ENCODE measurements at regions not wholly inside any gene's neighbourhood (a gene's known extent, or its start where the extent isn't known, plus 50 kb on each side); places are given as distances from the start of the nearest gene placed in this dataset.

GRCh38 chr1:34671887-34672286, 83.0 kb upstream of the GJB5 start:
- no peak overlapping the region for H3K4me3 ChIP-seq
- FAIRE-seq (no peak), ATAC-seq (no peak), DNase-seq (ENCODE audit: extremely low read depth in 1 of 4, low spot score in 3 of 4) (no peak)
- in situ Hi-C loops (cut with MboI) (no loop called here), intact Hi-C loops (cut with micrococcal nuclease) (no loop called here)
- H4K20me1 ChIP-seq (replicated peaks; ENCODE audit: control insufficient read depth, insufficient read depth, low read length): no peaks in the 10 kb centered on the region
- BruUV-seq (replicated peaks): no TSS peak
- no peaks in the 10 kb centered on the region for H3K79me2 ChIP-seq (ENCODE audit: control insufficient read depth, insufficient read depth, low read length)
- H3K9me3 ChIP-seq (replicated peaks; ENCODE audit: control insufficient read depth, insufficient read depth, low read depth, low read length): no peaks in the 10 kb centered on the region
- POLR2A ChIA-PET: interaction anchor here (0.6 kb wide), 2 partner anchors 19 to 874 kb away, joined by 3 read pairs; no protein-coding TSS in a partner anchor
- CTCF ChIA-PET (ENCODE audit: low intra/inter-chr PET ratio): no interaction called here
- H2AFZ ChIP-seq (ENCODE audit: low read depth, low read length): no peak overlapping the region
- H3K27me3 ChIP-seq (ENCODE audit: control insufficient read depth in 2 of 2, insufficient read depth in 2 of 2, low read length in 2 of 2): no peaks in the 10 kb centered on the region
- no peaks in the 10 kb centered on the region for H3K4me1 ChIP-seq (replicated peaks in 1 of 2; ENCODE audit: control insufficient read depth in 2 of 2, insufficient read depth in 2 of 2, low read length in 2 of 2)
- no peaks in the 10 kb centered on the region for H3K9me1 ChIP-seq (ENCODE audit: control insufficient read depth, insufficient read depth, low read length)
- TF ChIP-seq SIN3B (IDR thresholded peaks at IDR 0.05; ENCODE audit: low read depth): no peak
- TF ChIP-seq ZNF175 (CRISPR knock-in tag; IDR thresholded peaks at IDR 0.05; ENCODE audit: low read depth): no peak
- TF ChIP-seq ZNF740 (CRISPR knock-in tag; IDR thresholded peaks at IDR 0.05): no peak
- no peak for TF ChIP-seq ZNF740 (tag; IDR thresholded peaks at IDR 0.05)
- TF ChIP-seq CBX5 (IDR thresholded peaks at IDR 0.05; ENCODE audit: borderline replicate concordance, low read depth): 0 out of 2 replicates have a peak, but pooled peaks have one; percentile 22
- TF ChIP-seq DLX4 (CRISPR knock-in tag; IDR thresholded peaks at IDR 0.05): no peak
- no peak overlapping the region for H3K27ac ChIP-seq (ENCODE audit: extremely low read depth, low read depth, low read length)
- no peaks in the 10 kb centered on the region for H3K36me3 ChIP-seq (ENCODE audit: control insufficient read depth, insufficient read depth, low read length)
- H3K9ac ChIP-seq (ENCODE audit: insufficient read depth in 1 of 2, low read depth in 2 of 2, low read length in 2 of 2): no peak overlapping the region
- H3K4me2 ChIP-seq (ENCODE audit: insufficient read depth, low read length): no peak overlapping the region

Measured in K562 (cell line).